ENCODE measurements at regions not wholly inside any gene's neighbourhood (a gene's known extent, or its start where the extent isn't known, plus 50 kb on each side); places are given as distances from the start of the nearest gene placed in this dataset.

DNA sequence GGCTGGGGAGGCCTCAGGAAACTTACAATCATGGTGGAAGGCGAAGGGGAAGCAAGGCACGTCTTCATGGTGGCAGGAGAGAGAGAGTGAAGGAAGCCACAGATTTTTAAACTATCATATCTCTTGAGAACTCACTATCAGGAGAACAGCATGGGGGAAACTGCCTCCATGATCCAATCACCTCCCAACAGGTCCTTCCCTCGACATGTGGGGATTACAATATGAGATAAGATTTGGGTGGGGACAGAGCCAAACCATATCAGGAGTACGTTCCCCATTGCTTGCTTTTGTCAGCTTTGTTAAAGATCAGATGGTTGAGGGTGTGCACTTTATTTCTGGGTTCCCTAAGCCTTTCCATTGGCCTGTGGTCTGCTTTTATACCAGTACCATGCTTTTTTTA lies 53.7 kb upstream of the E2F8 start:
- no peak for DNase-seq (ENCODE audit: low read depth in 2 of 2, low spot score in 1 of 2)

DNA sequence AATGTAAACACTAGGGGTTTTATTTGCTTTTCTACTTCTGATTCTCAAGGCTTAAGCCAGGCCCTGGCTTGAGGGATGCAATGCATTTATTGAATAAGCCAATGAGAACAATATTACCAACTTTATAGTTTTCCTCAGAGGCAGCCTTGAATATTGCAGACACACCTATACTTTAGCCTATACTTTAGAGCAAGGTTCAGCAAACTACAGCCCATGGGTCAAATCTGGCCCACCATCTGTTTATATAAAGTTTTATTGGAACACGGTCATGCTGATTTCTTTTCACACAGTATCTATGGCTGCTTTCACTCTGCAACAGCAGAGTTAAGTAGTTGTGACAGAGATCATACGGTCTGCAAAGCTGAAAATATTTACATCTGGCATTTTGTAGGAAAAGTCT lies 50.3 kb upstream of the E2F8 start:
- no peak for DNase-seq (ENCODE audit: low read depth in 2 of 2, low spot score in 1 of 2)
